COLO668 (cell line): ENCODE measurements at regions not wholly inside any gene's neighbourhood (a gene's known extent, or its start where the extent isn't known, plus 50 kb on each side); places are given as distances from the start of the nearest gene placed in this dataset.
A peak's percentile ranks its signal among the peaks of the same experiment; 100 is the strongest.
"Not testable (repeated sequence)": the region's sequence is repeated elsewhere in the genome, so short reads cannot be mapped to it uniquely, and the experiment has no call there.

Experiments
- DNase-seq: peaks from one replicate; lab custom pipeline; 2025; ENCODE audit not compliant: unreplicated experiment; lab: John Stamatoyannopoulos, UW

DNA sequence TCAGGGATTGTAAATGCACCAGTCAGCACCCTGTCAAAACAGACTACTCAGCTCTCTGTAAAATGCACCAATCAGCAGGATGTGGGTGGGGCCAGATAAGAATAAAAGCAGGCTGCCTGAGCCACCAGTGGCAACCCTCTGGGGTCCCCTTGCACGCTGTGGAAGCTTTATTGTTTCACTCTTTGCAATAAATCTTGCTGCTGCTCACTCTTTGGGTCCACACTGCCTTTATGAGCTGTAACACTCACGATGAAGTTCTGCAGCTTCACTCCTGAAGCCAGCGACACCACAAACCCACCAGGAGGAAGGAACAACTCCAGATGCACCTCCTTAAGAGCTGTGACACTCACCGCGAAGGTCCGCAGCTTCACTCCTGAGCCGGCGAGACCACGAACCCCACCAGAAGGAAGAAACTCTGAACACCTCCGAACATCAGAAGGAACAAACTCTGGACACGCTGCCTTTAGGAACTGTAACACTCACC lies 1578.5 kb downstream of the SI start:
- not testable (repeated sequence) for DNase-seq

DNA sequence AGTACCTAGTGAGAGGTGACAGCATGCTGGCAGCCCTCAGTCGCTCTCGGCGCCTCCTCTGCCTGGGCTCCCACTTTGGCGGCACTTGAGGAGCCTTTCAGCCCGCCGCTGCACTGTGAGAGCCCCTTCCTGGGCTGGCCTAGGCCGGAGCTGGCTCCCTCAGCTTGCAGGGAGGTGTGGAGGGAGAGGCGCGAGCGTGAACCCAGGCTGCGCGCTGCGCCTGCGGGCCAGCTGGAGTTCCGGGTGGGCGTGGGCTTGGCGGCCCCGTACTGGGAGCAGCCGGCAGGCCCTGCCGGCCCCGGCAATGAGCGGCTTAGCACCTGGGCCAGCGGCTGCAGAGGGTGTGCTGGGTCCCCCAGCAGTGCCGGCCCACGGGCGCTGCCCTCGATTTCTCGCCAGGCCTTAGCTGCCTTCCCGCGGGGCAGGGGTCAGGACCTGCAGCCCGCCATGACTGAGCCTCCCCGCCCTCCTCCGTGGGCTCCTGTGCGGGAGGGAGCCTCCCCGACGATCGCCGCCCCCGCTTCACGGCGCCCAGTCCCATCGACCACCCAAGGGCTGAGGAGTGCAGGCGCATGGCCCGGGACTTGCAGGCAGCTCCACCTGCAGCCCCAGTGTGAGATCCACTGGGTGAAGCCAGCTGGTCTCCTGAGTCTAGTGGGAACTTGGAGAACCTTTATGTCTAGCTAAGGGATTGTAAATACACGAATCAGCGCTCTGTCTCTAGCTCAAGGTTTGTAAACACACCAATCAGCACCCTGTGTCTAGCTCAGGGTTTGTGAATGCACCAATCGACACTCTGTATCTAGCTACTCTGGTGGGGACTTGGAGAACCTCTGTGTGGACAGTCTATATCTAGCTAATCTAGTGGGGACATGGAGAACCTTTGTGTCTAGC lies 1579.2 kb downstream of the SI start:
- not testable (repeated sequence) for DNase-seq

DNA sequence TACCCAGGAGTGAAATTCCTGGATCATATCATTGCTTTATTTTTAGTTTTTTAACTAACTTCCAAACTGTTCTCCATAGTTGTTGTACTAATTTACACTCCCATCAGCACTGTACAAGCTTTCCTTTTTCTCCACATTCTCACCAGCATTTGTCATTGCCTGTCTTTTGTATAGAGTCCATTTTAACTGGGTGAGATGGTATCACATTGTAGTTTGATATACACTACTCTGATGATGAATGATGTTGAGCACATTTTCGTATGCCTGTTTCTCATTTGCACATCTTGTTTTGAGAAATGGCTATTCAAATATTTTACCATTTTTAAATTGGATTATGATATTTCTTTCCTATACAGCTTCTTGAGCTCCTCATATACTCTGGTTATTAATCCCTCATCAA lies 1586.6 kb downstream of the SI start:
- no peak for DNase-seq

DNA sequence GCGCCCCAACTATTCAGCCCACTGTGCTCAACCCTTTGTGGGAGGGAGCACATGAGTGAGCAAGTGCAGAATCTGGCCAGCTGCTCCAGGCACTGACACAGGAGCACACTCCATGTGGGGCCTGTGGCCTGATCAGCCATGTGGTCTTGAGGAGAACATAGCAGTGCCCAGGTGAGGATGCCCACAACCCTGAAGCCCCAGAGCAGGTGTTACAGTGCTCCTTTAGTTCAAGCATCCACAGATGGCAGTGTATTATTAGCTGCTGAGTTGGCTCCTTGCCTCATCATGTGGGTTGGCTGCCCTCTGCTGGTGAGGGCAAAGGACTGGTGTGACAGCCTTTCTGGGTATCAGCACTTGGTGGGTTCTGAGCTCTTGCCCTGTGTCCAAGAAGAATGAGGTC lies 1588.2 kb downstream of the SI start:
- peak; percentile 8 for DNase-seq

DNA sequence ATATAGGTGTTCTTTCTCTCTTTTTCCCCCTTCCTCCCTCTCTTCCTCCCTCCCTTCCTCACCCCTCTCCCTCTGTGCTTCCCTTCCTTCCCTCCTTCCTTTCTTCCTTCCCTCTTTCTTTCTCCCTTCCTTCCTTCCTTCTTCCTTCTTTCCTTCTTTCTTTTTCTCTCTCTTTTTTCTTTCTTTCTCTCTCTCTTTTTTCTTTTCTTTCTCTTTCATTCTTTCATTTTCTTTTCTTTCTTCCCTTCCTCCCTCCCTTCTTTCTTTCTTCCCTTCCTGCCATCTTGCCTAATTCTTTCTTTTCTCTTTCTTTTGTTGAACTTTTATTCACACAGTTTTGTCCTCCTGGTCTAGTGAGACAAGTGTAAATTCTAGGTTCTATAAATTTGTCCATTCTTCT lies 1595.6 kb downstream of the SI start:
- no peak for DNase-seq

DNA sequence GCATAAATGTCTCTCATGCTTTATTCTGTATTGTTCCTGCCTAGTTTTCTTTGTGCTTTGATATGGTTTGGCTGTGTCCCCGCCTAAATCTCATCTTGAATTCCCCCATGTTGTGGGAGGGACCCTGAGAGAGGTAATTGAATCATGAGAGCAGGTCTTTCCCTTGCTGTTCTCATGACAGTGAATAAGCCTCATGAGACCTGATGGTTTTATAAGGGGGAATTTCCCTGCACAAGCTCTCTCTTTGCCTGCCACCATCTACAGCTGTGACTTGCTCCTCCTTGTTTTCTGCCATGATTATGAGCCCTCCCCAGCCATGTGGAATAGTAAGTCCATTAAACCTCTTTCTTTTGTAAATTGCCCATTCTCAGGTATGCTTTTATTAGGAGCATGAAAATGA lies 1596.6 kb downstream of the SI start:
- no peak for DNase-seq

DNA sequence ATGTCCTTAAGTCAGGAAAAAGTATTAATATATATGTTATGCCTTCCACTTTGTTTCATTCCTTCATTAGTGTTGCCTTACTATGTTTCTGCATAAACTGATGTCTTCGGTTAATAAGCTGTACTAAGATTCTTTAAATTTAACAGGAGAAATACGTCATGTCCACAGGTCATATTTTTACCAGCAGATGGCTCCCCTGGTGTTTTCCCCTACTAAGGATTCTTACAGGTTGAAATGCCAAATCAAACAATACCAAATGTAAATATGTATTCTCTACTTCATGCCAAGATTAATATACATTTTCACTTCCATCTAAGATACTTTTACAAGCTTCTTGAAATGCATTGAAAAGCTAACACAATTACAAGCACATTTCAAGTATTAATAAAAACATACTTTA lies 1602.1 kb downstream of the SI start:
- no peak for DNase-seq

DNA sequence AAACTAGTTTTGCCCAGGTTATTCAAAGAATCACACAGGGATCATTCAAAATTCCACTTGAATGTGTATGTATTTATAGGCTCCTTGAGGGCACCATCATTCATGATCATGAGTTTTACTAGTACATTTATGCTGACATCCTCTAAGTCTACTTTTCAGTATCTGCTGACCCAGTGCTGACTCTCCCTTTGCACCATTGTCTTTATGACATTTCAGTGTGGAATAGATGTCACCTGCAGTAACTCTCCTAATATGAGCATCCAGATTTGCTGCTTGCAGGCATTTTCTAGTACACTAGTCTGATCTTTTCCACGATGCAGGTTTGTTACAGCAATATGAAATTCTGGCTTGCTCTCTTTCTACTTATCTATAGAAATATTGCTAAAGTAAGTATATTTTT lies 1603.5 kb downstream of the SI start:
- no peak for DNase-seq

DNA sequence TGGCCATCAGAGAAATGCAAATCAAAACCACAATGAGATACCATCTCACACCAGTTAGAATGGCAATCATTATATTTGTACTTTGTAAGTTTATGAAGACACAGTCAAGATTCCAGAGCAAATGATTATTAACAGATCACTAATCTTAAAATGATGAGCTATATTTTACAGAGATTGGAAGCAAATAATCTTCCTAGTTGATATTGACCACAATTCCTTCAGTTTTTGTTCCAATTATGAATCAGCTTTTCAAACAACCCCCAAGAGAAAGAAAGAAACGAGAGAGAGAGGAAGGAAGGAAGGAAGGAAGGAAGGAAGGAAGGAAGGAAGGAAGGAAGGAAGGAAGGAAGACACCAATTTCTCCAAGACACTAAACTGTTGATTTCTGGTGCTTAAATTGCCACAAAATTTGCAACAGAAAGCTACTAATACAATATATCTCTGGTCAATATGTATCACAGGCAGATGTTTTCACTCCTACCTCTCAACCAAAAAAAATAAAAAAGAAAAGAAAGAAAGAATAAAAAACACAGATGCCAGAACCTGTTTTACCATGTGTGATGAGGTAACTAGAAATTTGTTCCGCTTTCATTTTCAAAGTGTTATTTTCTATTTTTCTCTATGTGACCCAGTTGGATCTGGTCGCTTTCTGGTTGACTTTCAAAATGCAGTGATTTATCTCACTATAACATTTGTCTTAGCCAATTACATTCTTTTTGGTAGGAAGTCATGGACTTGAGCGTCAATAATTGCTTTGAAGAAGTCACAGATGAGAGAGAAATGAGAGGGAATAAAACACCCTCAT lies 1609.6 kb downstream of the SI start:
- DNase-seq = no peak

DNA sequence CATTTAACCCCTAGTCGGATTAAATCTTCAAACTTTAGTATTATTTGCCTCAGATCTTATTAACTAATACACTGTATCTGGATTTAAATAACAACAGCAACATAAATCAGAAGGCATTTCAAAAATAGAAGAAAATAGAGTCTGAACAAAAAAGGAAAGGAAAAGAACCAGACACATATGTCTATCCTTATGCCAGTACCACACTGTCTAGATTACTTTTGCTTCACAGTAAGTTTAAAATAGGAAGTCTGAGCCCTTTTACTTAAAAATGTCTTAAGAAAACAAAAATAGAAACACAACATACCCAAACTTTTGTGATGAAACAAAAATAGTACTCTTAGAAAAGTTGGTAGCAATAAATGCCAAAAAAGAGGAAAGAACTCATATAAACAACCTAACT lies 1615.8 kb downstream of the SI start:
- no peak for DNase-seq

DNA sequence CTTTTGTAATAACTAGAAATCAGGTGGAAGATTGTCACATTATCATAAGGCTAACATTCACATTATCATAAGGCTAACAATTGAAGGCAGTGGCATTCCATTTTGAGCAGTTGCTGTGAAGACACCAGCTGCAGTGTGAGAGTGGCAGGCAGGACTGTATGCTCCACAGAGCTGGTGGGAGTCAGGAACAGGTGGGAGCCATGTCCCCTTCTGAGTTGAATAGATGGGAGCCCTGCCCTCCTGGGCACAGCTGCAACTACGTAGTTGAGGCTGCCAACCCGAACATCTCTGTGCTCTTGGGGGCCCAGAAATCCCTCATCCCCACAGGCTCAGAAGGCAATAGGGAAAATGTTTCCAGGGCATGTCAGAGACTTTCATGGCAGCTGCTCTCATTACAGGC lies 1627.6 kb downstream of the SI start:
- DNase-seq = no peak

DNA sequence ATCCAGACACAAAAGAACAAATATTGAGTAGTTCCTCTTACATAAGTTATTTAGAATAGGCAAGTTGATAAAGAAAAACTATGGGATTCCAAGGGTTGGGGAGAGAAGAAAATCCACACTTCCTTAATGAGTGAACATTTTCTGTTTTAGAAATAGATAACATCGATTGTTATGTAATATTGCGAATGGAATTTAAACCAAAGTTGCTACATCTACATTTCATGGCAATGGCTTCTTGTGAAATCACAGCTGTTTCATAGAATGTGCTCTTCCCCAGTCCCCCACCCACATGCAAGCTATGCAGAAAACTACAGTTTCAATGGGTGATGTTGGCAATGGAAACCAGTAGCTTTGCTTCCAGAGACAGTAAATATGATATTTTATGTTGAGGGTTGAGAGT lies 1639.5 kb downstream of the SI start:
- no peak for DNase-seq

DNA sequence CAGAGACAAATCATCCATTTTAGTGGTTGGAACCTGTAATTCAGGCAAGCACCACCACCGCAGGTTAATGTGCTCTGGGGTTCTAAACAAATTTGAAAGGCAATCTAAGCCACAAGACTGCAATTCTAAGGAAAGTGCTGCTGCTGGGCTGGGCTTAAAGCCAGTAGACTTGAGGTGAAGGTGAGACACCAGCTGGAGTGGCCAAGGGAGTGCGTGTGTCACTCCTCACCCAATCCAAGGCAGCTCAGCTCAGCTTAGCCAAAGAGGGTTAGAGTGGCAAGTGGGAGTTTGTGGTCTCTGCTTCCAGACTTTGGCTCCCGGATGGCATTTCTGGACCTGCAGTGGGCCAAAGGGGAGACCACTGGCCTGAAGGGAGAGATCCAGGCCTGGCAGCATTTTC lies 1655.6 kb downstream of the SI start:
- DNase-seq = no peak

DNA sequence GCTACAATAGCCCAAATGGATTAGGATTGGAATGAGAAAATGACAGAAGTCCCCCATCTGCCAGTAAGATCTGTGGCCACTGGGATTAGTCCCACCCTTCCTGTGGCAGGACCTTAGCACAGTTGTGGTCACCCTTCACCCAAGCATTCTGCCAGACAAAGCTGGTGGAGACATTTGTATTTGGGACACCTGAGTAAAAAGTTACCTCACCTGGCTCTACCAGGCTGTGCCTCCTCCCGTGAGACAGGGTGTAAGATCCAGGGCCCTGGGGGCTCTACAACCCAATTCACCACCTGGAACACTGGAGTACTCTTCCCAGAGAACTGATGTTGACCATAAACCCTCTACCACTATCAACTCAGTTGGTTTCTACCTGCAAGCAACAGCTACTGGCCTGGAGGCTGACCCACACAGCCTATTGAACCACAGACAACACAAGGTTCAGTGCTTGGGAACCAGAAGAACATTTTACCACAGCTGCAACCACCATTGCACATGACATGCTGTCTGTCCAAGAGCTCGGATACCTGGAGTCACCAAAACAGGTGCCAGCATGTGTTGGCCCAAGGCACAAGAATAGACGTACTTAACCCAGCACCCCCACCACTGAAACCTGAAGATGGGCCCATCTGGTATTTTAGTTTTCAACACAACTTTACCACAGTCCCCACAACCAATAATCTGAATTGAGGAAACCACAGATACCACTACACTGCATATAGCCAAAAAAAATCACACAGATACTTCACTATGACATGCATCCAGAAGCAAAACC lies 1686.7 kb downstream of the SI start:
- no peak for DNase-seq

DNA sequence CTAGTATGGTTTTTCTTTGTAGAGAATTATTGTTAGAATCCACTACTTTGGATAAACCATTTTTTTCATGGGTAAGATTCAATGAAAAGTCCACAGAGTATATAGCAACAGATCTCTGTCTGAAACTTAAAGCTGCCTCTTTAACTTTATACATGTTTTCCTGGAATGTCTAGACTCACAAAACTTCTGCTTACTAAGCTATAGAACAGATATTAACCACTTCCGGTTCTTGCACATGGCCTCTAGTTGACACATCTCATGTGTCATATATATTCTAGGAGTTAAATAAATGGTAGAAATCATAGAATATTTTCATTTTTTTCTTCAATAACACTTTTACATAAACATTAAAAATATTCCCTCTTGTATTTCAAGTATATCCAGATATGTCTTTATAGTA lies 1693.9 kb downstream of the SI start:
- DNase-seq = no peak

DNA sequence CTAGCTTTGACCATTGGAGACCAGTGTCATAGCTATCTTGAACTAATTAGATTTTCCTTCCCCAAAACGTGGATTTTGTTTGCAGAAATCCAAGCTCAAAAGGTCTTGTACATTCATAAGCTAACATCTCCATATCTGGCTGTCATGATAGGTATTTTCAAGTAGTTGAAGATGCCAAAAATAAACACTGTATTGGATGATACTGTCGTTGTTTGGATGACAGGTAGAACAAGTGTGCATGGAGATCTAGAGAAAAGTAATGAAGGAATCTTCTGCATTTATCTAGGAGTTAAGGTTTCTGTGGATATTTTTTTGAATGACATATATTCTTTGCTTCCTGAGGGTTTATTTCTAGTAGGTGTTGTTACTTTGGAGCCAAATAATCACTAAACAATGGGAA lies 1696.1 kb downstream of the SI start:
- DNase-seq = no peak

DNA sequence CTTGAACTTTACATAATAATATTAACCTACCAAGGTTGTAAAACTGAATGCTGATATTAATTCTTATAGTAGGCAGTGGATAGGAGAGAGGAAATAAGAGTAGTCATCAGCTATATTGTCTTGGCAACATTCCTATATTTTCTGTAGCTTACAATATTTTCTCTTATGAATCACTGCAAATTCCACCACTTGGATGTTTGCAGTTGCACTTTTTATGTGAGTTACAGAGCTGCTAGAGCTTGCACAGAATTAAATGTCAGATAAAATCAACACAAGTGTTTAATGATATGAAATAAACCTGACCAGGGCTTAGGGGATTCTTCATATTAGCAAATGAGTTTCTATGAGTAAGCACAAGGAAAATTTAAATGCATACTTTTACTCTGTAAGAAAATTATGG lies 1710.1 kb downstream of the SI start:
- no peak for DNase-seq

DNA sequence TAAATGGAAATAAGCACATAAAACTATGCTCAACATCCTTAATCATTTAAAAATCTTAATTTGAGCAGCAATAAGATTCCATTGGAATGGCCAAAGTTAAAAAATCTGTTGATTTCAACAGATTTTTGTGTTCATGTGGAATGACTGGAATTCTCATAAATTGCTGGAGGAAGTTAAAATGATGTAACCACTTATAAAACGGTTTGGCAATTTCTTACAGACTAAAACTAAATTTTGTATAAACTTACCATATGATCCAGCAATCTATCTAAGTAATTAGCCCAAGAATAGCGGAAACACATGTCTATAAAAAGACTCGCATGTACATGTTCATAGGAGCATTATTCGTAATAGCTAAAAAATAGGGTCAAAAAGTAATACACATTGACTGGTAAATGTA lies 1713.6 kb downstream of the SI start:
- no peak for DNase-seq

DNA sequence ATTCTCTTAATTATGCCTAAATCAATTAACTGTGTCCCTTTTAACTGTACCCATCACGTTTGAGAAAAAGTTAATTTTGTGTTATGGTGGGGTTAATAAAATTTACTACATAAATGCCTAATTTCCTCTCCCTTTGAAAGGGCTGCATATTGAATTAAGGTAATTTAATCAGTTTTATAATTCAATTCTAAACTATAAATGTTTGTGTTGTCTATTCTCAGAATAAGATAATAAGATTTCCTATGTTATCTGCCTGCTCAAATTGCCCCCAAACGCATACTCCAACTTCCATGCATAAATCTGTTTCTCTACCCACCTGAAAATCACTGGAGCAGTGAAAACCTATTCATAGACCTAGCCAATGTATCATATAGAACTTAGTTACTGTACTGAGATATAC lies 1716.1 kb downstream of the SI start:
- DNase-seq = no peak

DNA sequence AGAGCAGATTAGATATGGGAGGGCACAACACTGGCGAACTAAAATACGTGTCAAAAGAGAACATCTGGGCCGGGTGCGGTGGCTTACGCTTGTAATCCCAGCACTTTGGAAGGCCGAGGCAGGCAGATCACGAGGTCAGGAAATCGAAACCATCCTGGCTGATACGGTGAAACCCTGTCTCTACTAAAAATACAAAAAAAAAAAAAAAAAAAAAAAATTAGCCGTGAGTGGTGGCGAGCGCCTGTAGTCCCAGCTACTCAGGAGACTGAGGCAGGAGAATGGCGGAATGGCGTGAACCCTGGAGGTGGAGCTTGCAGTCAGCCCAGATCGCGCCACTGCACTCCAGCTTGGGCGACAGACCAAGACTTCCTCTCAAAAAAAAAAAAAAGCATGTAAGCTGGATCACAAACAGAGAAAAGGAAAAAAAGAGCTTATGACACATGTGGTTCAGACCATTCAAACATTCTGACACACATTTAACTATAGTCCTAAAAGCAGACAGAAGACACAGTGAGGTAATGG lies 1716.9 kb downstream of the SI start:
- DNase-seq = not testable (repeated sequence)

DNA sequence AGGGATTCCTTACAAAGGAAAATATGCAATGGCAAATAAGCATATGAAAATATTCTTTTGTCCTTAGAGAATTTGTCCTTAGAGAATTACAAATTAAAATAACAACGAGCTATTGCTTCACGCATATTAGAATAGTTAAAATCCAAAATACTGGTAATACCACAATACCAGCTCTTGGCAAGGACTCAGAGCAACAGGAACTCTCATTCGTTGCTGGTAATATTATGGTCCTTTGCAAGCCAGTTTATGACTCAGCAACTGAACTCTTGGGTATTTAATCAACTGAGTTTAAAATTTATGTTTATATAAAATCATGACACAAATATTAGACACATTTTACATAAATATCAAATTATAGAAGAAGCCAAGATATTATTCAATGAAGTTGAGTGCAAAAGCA lies 1730.4 kb downstream of the SI start:
- DNase-seq = no peak
